ENCODE measurements at regions not wholly inside any gene's neighbourhood (a gene's known extent, or its start where the extent isn't known, plus 50 kb on each side); places are given as distances from the start of the nearest gene placed in this dataset.

DNA sequence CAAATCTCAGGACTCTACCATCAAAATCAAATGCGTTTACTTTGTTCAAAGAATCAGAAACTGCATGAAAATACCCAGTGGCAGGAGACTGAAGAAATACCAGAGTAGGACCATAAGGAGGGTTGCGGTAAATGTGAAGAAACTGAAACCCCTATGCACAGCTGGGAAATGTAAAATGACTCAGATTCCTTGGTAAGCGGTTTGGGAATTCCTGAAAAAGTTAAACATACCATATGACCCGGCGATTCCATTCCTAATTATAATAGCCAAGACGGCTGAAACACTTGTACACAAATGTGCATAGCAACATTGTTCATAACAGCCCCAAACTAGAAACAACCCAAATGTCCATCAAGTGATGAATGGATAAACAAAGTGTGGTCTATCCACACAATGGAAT is 114.1 kb upstream of the GRAMD1B start:
- no peak overlapping the region for H3K9ac ChIP-seq (ENCODE audit: low read length)
- no peaks in the 10 kb centered on the region for H3K27me3 ChIP-seq (ENCODE audit: insufficient read depth, low read depth, low read length)
- H3K4me3 ChIP-seq (ENCODE audit: low read length), result no peak overlapping the region
- no peak overlapping the region for H2AFZ ChIP-seq (ENCODE audit: low read depth, low read length)
- no peaks in the 10 kb centered on the region for H3F3A ChIP-seq (ENCODE audit: insufficient read depth, low read length, poor library complexity, severe bottlenecking)
- H3K27ac ChIP-seq (ENCODE audit: low read length), result no peak overlapping the region
- H3K9me2 ChIP-seq (ENCODE audit: insufficient read depth, low read length), result no peaks in the 10 kb centered on the region
- no peaks in the 10 kb centered on the region for H3K36me3 ChIP-seq (ENCODE audit: insufficient read depth, low read length)
- H4K20me1 ChIP-seq (ENCODE audit: insufficient read depth), result no peaks in the 10 kb centered on the region
- H3K79me2 ChIP-seq (replicated peaks; ENCODE audit: insufficient read depth, low read length), result no peaks in the 10 kb centered on the region
- no peak for TF ChIP-seq TAF1 (IDR thresholded peaks at IDR 0.05; ENCODE audit: low read depth)
- no peak for TF ChIP-seq MXI1 (conservative IDR thresholded peaks at IDR 0.05; ENCODE audit: poor library complexity, severe bottlenecking)
- TF ChIP-seq SMC3 (conservative IDR thresholded peaks at IDR 0.05; ENCODE audit: poor library complexity), result no peak
- TF ChIP-seq EP300 (conservative IDR thresholded peaks at IDR 0.05; ENCODE audit: poor library complexity, severe bottlenecking), result no peak
- TF ChIP-seq, protein P1, sequence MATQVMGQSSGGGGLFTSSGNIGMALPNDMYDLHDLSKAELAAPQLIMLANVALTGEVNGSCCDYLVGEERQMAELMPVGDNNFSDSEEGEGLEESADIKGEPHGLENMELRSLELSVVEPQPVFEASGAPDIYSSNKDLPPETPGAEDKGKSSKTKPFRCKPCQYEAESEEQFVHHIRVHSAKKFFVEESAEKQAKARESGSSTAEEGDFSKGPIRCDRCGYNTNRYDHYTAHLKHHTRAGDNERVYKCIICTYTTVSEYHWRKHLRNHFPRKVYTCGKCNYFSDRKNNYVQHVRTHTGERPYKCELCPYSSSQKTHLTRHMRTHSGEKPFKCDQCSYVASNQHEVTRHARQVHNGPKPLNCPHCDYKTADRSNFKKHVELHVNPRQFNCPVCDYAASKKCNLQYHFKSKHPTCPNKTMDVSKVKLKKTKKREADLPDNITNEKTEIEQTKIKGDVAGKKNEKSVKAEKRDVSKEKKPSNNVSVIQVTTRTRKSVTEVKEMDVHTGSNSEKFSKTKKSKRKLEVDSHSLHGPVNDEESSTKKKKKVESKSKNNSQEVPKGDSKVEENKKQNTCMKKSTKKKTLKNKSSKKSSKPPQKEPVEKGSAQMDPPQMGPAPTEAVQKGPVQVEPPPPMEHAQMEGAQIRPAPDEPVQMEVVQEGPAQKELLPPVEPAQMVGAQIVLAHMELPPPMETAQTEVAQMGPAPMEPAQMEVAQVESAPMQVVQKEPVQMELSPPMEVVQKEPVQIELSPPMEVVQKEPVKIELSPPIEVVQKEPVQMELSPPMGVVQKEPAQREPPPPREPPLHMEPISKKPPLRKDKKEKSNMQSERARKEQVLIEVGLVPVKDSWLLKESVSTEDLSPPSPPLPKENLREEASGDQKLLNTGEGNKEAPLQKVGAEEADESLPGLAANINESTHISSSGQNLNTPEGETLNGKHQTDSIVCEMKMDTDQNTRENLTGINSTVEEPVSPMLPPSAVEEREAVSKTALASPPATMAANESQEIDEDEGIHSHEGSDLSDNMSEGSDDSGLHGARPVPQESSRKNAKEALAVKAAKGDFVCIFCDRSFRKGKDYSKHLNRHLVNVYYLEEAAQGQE (IDR thresholded peaks at IDR 0.05; ENCODE audit: borderline replicate concordance), result no peak
- no peak for TF ChIP-seq RAD21 (conservative IDR thresholded peaks at IDR 0.05)
- TF ChIP-seq, protein P2, sequence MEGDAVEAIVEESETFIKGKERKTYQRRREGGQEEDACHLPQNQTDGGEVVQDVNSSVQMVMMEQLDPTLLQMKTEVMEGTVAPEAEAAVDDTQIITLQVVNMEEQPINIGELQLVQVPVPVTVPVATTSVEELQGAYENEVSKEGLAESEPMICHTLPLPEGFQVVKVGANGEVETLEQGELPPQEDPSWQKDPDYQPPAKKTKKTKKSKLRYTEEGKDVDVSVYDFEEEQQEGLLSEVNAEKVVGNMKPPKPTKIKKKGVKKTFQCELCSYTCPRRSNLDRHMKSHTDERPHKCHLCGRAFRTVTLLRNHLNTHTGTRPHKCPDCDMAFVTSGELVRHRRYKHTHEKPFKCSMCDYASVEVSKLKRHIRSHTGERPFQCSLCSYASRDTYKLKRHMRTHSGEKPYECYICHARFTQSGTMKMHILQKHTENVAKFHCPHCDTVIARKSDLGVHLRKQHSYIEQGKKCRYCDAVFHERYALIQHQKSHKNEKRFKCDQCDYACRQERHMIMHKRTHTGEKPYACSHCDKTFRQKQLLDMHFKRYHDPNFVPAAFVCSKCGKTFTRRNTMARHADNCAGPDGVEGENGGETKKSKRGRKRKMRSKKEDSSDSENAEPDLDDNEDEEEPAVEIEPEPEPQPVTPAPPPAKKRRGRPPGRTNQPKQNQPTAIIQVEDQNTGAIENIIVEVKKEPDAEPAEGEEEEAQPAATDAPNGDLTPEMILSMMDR (IDR thresholded peaks at IDR 0.05; ENCODE audit: poor library complexity, severe bottlenecking), result no peak
- TF ChIP-seq POLR2AphosphoS5 (IDR thresholded peaks at IDR 0.05), result no peak
- no peak for TF ChIP-seq EZH2 (IDR thresholded peaks at IDR 0.05; ENCODE audit: borderline replicate concordance, insufficient read depth, low read length, poor library complexity, severe bottlenecking)
- H3K9me3 ChIP-seq (ENCODE audit: low read length), result no peaks in the 10 kb centered on the region
- H3K4me2 ChIP-seq (ENCODE audit: low read length), result no peak overlapping the region

DNA sequence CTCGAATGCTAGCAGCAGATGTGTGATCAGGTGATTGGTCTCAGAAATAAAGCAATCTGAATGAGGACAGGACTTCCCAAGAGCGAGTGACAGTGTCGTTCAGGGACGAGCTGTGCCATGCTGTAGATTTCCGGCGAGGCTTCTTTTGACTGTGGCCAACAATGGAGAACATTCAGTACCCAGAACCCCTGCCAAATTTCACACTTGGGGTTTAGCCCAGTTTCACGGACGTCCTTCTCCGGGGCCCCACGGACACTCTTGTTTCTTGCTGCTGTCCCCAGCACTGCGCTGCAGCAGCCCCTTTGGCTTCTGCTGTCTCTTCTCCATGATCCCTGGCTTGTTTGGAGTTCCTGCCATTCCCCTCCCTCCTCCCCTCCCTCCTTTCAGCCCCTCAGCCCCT is 115.1 kb upstream of the GRAMD1B start:
- H2AFZ ChIP-seq (ENCODE audit: low read depth, low read length), result no peak overlapping the region
- H3F3A ChIP-seq (ENCODE audit: insufficient read depth, low read length, poor library complexity, severe bottlenecking), result no peaks in the 10 kb centered on the region
- no peak overlapping the region for H3K9ac ChIP-seq (ENCODE audit: low read length)
- H3K4me2 ChIP-seq (ENCODE audit: low read length), result no peak overlapping the region
- no peaks in the 10 kb centered on the region for H4K20me1 ChIP-seq (ENCODE audit: insufficient read depth)
- no peaks in the 10 kb centered on the region for H3K9me3 ChIP-seq (ENCODE audit: low read length)
- H3K4me3 ChIP-seq (ENCODE audit: low read length), result no peak overlapping the region
- no peaks in the 10 kb centered on the region for H3K36me3 ChIP-seq (ENCODE audit: insufficient read depth, low read length)
- H3K27ac ChIP-seq (ENCODE audit: low read length), result no peak overlapping the region
- TF ChIP-seq SMC3 (conservative IDR thresholded peaks at IDR 0.05; ENCODE audit: poor library complexity) (no peak), TAF1 (IDR thresholded peaks at IDR 0.05; ENCODE audit: low read depth) (no peak), RAD21 (conservative IDR thresholded peaks at IDR 0.05) (no peak), EP300 (conservative IDR thresholded peaks at IDR 0.05; ENCODE audit: poor library complexity, severe bottlenecking) (no peak), MXI1 (conservative IDR thresholded peaks at IDR 0.05; ENCODE audit: poor library complexity, severe bottlenecking) (no peak), EZH2 (IDR thresholded peaks at IDR 0.05; ENCODE audit: borderline replicate concordance, insufficient read depth, low read length, poor library complexity, severe bottlenecking) (no peak), POLR2AphosphoS5 (IDR thresholded peaks at IDR 0.05) (no peak)
- TF ChIP-seq, protein P2 (IDR thresholded peaks at IDR 0.05; ENCODE audit: poor library complexity, severe bottlenecking), result no peak
- TF ChIP-seq, protein P1 (IDR thresholded peaks at IDR 0.05; ENCODE audit: borderline replicate concordance), result no peak
- H3K79me2 ChIP-seq (replicated peaks; ENCODE audit: insufficient read depth, low read length), result no peaks in the 10 kb centered on the region
- no peaks in the 10 kb centered on the region for H3K27me3 ChIP-seq (ENCODE audit: insufficient read depth, low read depth, low read length)
- no peaks in the 10 kb centered on the region for H3K9me2 ChIP-seq (ENCODE audit: insufficient read depth, low read length)
